Ureter (tissue), 1 donor: ENCODE measurements at regions not wholly inside any gene's neighbourhood (a gene's known extent, or its start where the extent isn't known, plus 50 kb on each side); places are given as distances from the start of the nearest gene placed in this dataset.

Experiments
- DNase-seq: peaks from one replicate; pipeline ENCODE4 v3.0.0-alpha.2; 2020; ENCODE audit warnings: low spot score
- donor health status: DM: yes; HTN: yes; CAD: no.

DNA sequence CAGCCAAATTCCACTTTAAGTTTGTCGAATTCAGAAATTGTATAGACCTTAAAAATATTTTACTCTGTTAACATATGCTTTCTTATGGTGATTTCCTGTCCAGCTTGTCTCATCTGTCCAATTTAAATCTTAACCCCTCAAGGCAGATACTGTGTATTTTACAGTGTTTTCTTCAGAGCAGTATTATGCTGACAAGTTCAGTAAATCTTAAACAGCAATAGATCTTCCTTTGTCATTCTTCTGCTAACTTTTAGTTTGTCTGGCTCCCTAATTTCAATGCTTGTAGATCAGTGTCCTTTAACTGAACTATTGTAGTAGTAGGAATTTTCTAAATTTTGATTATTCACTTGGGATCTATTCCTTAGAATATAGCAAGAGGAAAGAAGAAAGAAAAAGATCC lies 52.8 kb upstream of the MEIS1 start:
- no peak for DNase-seq

DNA sequence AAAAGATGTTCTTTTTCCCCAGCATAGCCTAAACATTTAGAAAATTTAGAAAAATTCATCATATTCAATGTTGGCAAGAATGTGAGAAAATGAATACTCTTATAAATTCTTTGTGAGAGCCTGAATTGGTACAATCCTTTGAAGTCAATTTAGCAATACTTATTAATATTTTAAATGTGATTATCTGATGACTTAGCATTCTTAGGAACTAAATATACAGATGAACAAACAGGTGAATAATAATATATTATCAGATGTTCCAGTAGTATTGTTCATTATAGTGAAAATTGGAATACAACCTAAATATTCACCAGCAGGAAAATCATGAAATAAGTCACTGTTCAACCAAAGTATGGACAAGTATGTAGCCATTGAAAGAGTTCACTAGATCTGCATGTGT lies 55.5 kb upstream of the MEIS1 start:
- DNase-seq, result no peak

DNA sequence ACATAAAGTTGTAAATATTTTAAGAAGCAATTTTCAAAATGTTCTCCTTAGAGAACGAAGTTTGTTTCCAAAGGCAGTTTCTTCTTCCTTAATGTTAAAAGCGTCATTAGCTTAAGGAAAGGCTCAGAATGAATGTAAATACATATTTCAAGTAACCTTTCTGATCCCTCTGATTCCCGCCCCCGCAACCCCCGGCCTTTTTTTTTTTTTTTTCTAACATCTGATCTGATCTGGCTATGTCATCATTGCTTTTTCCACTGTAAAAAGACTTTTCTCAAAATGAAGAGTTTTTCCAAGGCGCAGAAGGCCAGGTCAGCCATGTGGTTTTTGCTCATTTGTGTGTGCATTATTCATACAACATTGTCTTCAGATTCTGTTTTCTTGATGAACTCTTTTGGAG lies 57.1 kb upstream of the MEIS1 start:
- no peak for DNase-seq

DNA sequence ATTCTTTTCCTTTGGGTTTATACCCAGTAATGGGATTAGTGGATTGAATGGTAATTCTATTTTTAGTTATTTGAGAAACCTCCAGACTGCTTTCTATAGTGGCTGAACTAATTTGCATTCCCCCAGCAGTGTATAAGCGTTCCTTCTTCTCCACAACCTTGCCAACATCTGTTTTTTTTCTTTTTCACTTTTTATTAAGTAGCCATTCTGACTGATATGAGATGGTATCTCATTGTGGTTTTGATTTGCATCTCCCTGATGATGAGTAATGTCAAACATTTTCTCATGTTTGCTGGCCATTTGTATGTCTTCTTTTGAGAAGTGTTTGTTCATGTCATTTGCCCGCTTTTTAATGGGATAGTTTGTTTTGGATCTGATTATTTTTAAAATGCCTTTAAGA lies 64.1 kb upstream of the MEIS1 start:
- DNase-seq, result no peak

DNA sequence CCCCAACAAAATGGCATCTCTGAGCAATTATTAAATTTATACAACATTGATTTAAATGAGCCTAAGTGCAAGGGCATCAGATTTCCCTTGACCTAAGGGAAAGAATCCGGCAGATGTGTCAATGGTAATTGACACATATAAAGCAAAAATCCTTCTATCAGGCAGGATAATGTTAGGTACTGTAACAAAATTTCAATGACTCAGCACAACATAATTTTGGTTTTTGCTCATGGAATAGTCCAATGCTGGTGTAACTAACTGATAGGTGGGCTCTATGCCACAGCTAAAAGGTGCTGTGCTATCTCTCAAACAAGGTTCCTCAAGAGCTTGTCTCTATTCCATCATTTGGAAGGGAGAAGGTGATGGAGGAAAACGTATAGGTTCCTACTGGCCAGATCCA lies 68.3 kb upstream of the MEIS1 start:
- no peak for DNase-seq

DNA sequence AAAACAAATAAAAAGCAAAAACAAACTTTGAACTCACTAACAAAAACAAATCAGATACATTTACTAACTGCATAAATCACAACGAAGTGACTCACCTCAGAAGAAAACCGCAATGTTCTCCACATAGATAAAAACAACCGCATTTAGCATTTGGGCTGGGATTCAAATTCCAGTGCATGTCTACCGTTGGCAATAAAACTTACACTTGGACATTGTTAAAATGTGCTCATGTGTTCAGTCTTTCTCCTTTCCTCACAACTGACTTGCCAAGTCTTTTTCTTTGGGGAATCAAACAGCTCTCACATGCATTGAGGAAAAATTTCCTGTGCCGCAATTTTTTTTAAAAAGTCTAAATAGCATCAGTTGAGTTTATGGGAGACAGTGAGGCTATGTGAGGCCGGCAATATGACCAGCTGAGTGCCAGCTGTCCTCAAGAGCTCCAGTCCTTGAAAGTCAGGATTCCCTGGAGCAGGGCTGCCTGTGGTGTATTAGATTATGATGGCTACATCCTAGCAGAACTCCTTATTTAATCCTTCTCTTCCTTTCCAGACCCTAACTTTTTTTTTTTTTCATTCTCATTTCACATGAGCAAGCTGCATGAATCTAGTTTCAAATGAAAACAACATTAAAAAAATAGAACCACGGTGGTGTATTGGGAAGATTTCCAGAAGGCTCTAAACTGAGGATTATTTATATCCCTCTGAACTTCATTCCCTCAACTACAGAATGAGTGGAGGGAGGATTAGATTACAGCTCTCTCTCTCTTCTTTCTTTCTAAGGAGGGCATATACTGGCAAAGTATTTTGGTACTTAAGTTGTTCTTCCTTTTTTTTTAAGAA lies 70.2 kb upstream of the MEIS1 start:
- DNase-seq, result no peak

DNA sequence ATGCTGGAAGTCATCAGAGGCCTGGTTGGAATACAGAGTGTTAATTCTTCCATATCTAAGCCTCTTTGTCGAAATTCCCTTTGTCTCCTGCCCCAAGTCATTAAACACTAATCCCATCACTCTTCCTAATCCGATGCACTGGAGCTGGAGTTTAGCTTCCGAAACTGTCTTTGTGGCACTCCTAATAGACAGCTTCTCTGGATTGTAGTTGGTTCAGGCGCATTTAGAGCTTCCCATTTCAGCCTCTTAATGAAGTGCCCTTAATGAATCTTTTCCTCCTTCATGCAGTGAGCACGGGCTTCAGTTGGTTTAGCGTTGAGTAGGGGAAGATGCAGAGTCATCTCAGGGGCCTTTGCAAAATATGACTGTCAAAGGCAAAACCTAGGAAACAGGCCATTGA lies 72.2 kb upstream of the MEIS1 start:
- DNase-seq, result no peak

DNA sequence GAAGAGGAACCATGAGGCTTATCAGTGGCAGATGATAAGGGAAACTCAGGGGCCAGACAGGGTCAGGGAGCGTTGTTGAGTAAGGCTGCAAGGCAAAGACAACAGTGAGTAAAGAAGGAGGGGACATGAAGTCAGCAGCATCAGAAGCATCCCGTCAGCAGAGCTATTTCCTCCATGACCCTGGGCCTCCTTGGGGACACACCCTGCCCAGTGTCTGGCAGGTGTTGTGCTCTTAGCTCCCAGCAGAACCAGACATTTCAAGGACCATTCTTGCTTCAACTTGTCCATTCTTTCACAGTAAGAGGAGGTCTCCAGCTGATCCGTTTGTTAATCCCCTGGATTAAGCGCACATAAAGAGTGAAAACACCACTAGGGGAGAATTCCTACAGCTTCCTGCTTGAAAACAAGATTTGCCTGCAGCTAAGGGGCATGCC lies 88.7 kb upstream of the MEIS1 start:
- peak; percentile 45 for DNase-seq

DNA sequence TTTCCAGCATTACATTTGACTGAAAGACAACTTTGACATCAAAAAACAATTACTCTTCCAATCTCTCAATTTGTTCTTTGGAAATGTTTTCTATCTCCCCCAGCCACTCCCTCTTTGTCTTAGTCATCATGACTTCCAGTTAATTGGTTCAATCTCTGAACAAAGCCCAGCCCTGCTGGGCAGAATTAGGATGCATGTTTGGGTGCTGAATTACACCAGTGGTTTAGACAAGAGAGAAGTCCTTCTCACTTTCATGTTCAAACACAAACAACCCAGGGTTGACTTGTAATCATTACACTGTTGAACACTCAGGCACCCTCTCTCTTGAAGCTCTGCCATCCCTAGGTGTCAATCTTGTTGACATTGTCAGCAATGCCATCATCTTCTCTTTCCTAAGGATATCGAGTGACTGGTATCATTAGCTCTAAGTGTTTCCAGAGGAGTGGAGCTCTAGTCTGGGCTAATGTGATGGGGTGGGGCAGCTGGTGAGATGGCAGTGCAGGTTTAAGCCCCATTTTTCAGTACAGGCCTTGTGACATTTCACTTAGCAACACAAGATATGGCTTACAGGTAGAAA lies 90.8 kb upstream of the MEIS1 start:
- no peak for DNase-seq

DNA sequence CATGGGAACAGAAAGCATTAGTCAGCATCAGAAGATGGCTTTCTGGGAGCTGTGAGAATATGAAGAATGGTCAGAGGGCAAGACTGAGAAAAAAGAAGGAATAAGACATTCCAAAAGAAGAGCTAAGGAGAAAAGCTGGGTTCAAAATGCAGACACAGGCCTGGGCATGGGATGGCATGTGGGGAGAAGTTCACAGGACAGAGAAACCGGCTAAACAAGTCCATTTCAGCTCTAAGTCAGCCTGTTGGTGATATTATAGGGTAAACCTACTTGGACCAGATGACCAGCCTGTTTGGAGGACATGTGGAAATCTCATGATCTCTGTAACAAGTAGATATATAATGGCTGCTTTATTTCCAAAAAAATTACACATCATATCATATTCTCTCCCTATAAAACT lies 91.7 kb upstream of the MEIS1 start:
- DNase-seq, result no peak

DNA sequence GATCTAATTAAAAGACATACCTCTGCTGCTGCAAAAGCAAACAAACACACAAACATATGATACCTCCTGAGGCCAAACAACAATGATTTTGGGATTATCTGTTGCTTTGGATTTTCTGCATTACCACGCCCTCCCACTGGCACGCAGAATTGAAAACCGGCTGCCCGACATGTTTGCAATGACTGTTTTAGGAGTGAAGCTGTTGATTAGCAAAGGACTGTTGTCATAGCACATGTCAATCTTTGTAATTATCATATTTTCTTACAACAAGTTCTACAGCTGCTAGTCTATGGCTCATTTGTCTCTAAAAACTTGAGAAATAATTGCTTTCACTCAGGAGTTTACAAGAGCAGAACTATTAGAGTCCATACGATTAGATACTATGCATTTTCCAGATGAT lies 94.4 kb upstream of the MEIS1 start:
- no peak for DNase-seq

DNA sequence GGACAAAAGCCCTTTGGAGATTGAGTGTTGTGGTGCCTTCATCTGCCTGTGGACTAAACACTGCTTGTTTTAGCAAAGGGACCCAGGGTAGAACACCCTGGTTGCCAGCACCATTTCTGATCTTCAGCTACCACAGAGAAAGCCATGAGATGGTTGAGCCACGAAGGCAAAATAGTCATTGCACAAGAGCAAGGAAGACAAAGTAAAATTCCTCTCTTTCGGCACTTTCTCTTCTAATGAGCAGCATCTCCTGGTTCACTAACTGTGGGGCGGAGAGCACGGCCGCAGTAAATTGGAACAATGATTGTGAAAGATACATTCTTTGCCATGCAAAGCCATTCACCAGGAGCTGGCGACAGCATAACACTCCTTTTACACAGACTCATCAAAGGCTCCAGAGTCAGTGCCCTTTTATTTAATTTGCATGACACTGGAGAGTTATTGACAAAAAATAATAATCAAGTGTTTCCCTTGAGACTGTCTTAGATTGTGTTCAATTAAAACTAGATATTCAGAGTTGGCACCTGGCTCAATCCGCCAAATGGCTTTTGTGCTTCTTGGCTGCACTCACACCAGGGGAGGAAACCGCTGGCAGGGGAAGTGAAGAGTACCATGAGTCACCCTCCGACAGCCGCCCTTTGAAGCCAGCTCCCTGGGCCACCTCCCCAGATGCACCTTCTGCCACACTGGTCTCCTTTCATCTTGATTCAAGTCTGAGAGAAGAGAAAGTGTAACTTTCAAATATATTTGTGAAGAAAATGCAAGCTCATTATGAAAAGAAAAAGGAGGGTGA lies 100.5 kb upstream of the MEIS1 start:
- no peak for DNase-seq

DNA sequence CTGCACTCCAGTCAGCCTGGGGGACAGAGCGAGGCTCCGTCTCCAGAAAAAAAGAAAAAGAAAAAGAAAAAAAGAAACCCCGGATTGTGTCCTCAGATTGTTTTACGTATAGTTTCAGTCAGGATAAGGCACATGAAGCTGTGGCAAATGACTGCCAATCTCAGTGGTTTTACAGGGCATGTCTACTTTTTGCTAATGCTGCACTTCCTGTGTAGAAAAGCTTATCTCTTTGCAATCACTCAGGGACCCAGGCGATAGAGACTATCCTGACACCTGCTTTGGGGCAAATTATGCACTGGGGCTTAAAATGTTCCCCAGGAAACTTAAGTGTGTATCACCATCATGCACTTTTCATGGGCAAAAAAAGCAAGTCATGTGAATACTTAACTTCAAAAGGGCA lies 103.7 kb upstream of the MEIS1 start:
- DNase-seq, result no peak

DNA sequence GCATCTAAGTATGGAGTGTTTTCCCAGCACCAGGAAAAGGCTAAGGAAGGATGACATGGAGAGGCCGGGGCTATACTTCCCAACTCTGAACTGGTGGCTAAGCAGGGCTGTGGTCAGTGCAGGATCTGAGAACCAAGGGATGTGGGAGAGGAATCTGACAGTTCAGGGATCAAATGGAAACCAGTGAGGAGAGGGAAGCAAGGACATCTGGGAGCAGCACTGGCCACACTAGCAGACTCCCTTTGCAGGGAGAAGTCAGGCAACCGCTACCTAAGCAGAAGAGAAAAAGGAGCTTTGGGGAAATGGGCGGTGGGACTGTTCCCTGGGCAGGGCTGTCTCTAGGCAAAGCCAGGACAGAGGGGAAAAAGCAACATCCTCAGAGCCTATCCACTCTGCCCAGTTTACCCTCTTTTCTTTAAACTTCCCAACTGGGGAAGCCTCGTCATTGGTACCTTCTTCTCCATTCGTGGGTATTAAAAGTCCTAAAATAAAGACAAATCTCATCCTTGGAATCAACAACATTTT lies 105.8 kb upstream of the MEIS1 start:
- no peak for DNase-seq

DNA sequence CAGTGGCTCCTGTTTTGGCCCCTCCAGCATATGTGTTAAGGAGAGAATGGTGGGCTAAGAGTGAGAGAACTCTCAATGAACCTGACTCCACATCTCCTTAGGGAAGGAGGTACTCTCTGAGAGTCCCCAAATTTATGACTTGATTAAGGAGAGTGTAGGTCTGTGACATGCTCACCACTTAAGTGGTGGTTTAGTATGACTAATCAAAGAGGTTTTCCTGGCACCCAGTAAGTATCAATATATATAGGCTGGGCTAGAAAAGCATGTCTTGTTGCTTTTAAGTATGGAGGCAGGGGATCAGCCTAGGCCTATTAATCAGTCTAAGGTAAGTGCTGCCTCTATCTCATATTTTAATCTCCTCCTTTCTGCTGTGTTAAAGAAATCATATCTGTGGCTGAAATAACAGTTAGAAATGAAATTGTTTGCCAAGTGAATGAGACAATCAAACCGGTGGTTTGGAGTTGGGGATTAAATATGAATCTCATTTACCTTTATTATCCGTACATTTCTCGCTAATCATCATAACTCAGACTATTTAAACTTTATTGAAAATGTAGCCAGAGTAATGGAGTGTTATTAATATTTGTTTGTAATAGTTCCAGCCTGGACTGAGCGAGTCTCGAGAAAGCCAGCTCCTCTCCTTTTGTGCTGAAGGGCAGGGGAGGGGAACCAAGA lies 107.7 kb upstream of the MEIS1 start:
- DNase-seq, result no peak

DNA sequence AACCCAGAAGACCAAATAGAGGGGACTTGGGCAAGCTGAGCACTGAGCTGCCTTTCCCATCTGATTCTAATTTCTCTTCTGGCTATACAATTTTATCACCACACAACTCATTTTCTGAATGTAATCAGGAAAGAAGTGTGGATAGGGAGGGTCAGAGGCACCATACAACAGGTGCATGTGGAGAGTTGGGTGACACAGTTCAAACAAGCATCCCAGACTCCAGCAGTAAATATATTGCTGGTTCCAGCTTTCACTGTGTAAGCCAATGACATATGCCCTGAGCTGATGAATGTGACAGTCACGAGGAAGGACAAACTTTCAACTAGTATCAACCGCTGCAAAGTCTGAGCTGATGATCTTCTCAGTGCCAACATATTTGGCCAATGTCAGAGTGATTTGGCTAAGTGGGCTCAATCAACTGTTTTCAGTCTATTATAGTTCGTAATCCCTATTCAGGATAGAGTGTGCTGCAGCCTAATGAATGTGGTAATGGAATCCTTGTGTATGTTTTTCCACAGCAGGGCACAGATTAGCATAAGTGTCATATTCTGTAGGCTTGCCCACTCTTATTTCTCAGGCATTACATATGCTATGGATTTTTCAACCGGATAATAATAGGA lies 109.9 kb upstream of the MEIS1 start:
- DNase-seq, result no peak

DNA sequence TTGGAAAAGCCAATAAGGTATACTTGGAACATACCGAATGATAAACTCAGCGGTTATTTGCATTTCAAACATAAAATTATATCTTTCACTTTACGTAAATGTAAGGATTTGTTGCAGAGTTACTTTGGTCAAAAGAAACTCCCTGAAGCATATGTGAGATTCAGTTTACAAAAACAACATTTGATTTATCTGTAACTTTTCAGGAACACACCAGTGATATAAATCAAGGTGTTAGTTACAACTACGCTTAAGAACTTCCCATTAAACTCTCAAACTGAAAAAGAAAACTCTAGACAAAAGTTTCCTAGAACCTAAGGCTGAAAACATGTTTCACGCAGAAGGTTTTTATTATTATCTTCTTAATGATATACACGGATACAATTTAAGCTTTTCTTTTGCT lies 110.6 kb upstream of the MEIS1 start:
- DNase-seq, result no peak

DNA sequence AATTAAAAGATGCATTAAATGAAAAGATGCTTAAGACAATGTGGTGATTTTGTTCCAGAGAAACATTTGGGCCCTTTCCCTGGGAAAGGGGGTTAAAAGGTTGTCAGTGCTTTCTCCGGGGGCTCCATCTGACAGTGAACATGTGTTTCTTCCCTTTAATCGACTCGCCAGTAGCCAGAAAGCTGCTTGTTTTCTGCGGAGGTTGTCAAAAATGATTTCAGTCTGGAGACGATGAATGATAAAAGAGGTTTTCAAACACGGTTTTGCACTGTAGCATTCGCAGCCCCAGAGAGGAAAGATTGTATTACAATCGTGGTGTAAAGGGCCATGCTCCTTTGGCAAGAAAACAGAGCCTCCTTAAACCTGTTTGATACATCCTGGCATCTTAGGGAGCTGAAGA lies 111.5 kb upstream of the MEIS1 start:
- DNase-seq, result no peak

DNA sequence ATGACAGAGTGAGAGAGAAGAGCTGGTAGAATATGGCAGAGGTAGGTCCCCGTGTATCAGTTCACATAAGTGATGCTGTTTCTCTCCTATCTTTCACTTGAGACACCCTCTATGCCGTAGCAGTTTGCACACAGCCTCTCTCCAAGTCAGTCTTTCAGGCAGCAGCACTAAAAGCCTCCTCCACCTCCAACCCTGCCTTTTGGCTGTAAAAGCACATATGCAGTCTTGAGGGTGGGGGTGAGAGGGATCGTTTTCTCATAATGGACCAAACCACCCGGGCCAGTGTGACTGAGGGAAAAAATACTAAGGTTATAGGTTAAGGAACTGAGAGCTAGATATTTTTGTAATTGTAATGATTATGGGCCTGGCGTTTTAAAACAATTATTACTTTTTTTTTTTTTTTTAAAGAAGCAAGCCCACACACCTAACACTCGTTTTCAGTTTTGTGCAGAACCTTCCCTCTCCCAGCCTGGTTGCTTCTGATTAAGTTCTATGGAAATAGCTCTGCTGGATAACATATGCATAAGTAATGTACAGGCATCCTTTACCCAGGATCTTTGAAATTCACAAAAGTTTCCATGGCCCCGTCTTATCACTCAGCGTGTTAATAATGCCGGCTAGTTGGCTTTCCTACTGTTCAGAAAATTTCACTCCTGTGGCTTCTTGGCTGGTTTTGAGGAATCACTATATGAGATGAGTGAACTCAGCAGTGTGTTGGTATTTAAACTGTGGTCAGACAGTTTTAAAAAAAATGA lies 112.2 kb upstream of the MEIS1 start:
- no peak for DNase-seq

DNA sequence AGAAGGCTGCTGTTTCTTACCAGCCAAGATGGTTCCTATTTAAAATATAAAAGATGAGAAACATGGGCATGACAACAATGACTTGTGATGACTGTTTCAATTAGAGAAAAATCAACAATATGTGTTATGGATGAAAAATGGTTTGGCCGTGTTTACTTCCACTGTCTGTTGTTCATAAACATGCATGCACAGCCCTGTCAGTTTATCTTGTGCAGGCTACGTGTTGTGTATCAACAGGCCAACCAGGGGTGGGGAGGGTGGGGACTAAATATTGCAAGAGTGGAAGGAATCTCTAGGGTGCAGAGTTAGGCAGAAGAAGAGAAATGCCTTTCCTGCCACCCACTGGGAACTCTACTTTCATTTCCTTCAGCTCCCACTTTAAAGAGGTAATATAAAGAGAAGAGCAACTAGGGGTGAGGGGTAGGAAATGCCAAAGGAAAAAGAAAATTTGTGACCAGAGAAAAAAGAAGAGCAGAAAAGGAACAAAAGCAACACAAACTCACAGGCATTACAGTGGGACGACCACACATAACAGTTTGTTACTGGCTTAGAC lies 116.8 kb upstream of the MEIS1 start:
- DNase-seq, result no peak
